ENCODE measurements at regions not wholly inside any gene's neighbourhood (a gene's known extent, or its start where the extent isn't known, plus 50 kb on each side); places are given as distances from the start of the nearest gene placed in this dataset.

DNA sequence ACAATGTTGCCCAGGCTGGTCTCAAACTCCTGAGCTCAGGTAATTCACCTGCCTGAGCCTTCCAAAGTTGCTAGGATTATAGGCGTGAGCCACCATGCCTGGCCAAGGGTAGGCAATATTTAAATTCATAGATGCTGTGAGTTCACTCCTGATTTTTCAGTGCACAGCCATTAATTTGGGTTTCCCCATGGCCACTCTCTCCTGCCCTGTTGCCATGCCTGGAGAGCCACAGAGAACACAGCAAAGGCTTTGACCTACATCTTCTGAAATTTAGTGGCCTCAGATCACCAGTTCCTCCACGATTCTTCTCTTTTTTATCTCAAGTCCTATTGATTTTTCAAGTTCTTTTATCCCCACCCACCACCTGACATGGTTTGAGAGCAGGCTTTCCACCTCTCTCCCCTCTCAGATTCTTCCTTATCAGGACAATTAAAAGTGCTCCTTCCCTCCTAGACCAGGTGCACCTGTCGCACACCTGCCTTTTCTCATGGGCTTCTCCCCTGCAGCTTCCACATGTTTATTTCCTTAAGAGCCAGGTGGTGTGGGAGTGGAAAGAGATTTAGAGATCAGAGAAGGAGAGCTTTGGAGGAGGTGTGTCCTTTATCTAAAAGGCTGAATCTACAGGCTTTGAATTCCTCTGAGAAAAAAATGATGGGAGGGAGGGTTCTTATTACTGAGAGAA lies 123.8 kb downstream of the ADRA2A start:
- no peak for DNase-seq (ENCODE audit: extremely low read depth, low read depth)

DNA sequence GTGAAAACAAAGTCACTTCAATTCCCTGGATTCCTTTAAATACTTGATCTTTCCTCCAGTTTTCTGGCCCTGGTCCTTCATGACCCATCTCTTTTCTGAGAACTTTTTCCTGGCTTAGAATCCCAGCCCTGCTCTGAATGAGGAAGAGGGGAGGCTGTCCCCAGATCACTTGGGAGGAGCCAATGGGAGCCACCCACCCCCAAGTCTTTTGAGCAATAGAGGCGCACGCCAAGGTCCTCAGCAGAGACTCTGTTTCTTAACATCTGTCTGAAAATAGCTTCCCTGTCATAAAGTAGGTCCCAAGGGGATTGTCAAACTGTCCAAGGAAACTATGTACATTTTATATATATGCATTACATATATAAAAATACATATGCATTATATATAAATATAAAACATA lies 126.8 kb downstream of the ADRA2A start:
- DNase-seq (ENCODE audit: extremely low read depth, low read depth), result no peak

DNA sequence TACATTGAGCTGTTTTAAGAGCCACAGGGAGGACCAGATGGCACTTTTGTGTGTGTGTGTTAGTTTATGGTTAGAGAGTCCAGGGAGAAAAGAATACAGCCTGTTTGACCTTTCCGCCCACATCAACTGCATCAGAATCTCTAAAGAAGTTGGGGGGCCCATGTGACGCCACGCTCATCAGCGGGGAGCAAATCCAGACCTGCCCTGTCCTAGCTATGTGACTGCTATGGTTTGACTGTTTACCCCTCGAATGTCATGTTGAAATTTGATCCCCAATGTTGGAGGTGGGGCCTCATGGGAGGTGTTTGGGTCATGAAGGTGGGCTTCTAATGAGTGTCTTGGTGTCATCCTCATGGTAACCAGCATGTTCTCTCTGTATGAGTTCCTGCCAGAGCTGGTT lies 128.0 kb downstream of the ADRA2A start:
- DNase-seq (ENCODE audit: extremely low read depth, low read depth), result no peak

GRCh38 chr10:111206521-111206920 lies 129.7 kb downstream of the ADRA2A start:
- DNase-seq (ENCODE audit: extremely low read depth, low read depth), result no peak

DNA sequence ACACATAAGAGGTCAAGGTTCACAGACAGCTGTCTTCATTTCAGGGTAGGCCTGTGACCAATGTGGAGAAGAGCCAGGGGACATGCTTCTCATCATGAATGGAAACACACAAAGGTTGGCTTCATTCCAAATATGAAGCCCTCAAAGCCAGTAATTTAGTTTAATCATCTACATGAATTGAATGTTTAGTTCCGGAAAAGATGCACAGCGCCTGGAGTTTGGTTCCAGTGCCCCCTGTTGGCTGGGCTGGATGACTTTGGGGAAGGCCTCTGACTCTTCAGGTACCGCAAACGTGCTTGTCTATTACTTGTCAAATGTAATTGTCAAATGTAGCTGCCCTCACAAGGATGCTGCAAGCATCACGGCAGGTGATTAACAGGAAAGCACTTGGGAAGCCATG lies 130.7 kb downstream of the ADRA2A start:
- no peak for DNase-seq (ENCODE audit: extremely low read depth, low read depth)

- DNase-seq (ENCODE audit: extremely low read depth, low read depth), result no peak
Observed at GRCh38 chr10:111208951-111209350, 132.1 kb downstream of the ADRA2A start.

GRCh38 chr10:111209692-111210091 lies 132.9 kb downstream of the ADRA2A start:
- DNase-seq (ENCODE audit: extremely low read depth, low read depth), result no peak

GRCh38 chr10:111211241-111211640 lies 134.4 kb downstream of the ADRA2A start:
- DNase-seq (ENCODE audit: extremely low read depth, low read depth), result no peak

DNA sequence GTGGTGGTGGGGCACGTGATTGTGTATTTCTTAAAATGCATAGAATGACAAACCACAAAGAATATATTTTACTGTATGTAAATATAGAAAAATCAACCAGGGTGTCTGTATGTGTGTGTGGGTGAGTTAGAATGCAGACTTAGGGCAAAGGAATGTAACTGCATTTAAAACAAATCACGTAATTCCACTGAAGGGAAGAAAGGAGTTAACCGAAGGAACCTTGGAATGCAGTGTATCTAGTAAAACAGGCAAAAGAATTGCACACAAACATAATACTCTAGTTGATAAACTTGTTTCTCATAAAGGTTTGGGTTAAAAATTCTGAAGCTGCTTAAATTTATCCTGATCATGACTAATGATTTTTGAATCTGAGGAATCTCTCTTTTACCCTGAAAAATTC lies 134.9 kb downstream of the ADRA2A start:
- DNase-seq (ENCODE audit: extremely low read depth, low read depth), result no peak

DNA sequence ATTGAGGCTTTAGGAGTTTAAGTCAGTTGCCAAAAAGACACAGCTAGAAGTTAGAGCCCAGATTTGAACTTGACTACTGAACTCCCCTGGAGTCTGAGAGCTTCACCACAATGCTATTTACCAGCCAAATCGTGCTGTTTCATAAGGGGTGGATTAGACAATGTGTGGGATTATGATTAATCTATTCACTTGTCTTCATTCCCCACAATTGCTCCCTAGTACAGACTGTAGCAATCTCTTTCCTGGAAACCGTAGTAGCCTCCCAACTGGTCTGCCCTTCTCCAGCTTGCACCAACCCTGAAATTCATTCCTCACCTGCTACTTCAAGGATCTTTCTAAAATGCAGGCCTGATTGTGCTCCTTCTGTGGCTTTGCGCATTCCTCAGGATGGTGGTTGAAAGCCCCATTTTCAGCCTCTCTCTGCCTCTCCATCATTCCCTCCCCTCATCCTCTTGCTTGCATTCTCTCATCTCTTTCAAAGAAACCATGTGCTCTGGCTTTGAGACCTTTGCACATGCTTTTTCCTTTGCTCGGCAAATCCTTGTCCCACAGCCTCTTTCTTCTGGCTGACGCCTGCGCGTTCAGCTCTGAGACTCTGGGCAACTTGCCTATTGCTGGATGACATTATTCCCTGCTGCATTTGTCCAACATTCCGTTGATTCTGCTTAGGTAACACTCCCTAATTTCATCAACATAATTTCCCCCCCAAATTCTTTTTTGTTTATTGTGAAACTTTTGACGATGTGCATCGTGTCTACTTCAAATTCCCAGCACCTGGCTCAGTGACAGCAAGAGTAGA lies 145.1 kb downstream of the ADRA2A start:
- no peak for DNase-seq (ENCODE audit: extremely low read depth, low read depth)

DNA sequence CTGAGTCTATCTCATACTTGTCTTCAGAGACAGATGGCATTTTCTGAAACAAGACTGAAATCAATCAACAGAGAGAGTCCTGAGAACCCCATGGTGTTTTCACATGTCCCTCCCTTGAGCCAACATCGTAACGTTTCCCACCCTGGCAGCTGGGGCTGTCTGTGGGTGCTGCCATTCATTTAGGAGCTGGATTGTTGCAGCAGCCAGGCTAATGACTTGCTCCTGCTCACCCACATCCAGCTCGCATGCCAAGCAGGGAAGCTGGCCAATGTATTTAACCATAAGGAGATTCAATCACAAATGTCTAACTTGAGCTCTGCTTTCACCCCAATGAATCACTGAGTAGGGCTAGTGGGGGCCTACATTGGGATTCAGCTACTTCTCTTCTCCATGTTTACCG lies 146.1 kb downstream of the ADRA2A start:
- no peak for DNase-seq (ENCODE audit: extremely low read depth, low read depth)

GRCh38 chr10:111231779-111232178 lies 154.9 kb downstream of the ADRA2A start:
- no peak for DNase-seq (ENCODE audit: extremely low read depth, low read depth)

DNA sequence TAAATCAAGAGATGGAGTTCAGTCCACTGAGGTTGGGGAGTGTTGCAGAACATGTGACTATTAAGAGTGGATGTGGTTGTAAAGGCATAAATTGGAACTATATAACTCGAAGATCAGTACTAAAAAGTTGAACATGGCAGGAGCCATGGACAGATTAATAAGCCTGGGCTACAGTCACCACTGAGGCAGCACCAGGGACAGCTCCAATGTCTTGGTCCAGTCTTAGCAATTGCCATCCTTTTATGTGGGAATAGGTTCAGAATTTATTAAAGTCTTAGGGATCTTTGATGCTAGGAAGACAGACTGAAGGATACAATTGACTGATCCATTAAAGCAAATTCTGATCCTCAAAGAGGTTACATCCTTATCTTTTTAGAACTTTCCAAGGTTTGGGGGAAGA lies 156.6 kb downstream of the ADRA2A start:
- DNase-seq (ENCODE audit: extremely low read depth, low read depth), result no peak

DNA sequence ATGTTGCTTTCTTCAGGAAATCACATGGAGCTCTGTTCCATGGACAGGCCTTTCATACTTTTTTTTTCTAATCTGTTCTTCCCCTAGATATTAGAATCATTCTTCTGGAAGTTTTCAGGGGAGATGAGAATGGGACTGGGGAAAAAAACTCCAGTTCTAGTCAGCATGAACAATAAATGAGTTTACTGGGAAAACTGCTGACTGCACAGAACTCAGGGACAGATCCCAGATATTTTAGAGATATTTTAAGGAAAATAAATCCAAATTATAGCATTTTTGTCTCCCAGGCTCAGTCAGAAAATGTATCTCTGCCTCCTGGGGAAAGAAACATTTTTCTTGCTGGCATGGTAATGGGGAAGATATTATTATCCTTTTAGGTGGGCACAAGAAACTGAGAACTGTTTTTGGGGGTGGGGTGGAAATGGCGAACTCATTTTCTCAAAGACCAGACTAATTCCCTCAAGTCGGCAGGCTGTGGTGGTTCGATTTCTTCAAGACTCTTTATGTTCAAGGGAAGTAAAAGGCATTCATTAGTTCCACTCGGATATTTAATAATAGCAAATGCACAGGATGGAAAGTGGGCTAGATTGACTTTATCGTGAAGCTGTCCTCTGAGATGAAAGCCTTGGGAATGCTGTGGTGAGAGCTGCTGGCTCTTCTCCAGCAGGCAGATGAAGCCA lies 157.5 kb downstream of the ADRA2A start:
- no peak for DNase-seq (ENCODE audit: extremely low read depth, low read depth)

DNA sequence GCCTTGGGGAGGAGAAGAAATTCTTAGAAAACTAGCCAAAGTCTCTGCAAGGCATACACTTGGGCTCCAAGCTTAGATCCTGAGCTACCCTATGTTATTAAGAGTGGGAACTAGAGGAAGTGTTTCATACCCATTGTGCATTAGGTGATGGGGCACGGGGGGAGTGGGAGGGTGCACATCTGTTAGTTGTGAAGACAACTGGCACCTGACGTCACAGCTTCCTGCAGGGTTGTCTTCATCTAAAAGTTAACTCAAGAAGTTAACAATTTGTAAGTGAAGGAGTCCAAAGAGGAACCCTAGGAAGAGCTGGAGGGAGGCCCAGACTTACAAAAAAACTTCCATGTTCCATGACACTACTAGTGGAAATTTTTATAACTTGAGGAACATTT lies 158.1 kb downstream of the ADRA2A start:
- DNase-seq (ENCODE audit: extremely low read depth, low read depth), result no peak

GRCh38 chr10:111240348-111240747 lies 163.5 kb downstream of the ADRA2A start:
- no peak for DNase-seq (ENCODE audit: extremely low read depth, low read depth)

DNA sequence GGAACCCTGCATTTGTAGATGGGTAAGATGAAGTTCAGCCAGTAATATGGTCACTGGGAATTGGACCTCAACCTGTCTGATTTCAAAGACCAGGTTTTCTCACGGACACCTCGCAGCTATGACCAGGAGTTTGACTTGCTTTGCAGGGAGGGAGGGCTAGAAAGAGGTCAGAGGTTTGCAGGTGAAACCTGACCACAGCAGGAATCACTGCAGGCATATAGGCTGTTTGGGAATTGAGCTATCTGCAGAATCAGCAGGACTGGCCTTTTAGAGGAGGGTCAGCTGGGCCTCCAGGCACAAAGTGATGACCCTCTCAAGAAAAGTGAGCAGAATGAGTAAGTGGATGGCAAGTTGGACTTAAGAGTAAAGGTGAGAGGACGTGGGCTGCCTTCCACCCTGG lies 166.3 kb downstream of the ADRA2A start:
- no peak for DNase-seq (ENCODE audit: extremely low read depth, low read depth)

DNA sequence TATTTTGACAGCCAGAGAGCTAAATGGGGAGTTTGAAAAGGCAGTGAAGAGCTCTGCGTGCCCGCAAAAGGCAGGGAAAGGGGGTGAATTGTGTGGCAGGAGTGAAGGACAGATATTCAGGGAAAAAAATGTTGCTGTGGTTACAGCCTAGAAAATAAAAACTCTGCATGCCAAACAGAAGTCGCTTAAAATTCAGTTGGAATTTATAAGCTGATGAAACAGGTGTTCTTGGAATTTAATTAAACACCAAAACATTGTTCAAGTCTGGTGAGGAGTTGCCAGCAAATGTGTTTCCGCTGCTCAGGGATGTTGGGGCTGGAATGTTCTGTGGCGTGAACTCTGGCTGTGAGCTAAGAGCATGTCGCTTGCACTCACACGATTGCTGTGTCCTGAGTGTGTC lies 169.3 kb downstream of the ADRA2A start:
- no peak for DNase-seq (ENCODE audit: extremely low read depth, low read depth)

DNA sequence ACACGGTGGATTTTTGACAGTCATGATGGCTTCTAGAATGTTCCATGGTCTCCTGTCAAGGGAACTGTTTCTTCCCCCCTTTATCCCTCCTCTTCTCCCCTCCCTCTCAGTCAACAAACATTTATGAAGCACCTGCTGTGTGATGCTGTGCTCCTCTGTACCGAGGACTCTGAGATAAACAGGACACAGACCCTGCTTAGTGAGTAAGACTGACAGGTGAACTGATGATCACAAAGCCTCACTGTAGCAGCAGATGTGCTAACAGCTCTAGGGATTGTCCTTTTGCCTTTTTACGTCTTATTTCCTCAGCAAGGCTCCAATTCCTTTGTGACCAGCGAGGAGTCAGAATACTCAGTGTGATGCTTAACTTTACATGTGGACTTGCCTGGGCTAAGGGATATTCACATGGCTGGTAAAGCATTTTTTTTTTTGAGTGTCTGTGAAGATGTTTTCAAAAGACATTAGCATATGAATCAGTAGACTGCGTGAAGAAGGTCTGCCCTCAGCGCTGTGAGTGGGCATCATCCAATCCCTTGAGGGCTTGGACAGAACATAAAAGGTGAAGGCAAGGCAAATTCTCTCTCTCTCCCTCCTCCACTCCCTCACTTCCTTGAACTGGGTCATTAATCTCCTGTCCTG lies 170.1 kb downstream of the ADRA2A start:
- DNase-seq (ENCODE audit: extremely low read depth, low read depth), result no peak

GRCh38 chr10:111247781-111248389 lies 171.1 kb downstream of the ADRA2A start:
- no peak for DNase-seq (ENCODE audit: extremely low read depth, low read depth)

- no peak for DNase-seq (ENCODE audit: extremely low read depth, low read depth)
Observed at GRCh38 chr10:111249925-111250324, 173.1 kb downstream of the ADRA2A start.
